K562 (cell line): ENCODE measurements at regions not wholly inside any gene's neighbourhood (a gene's known extent, or its start where the extent isn't known, plus 50 kb on each side); places are given as distances from the start of the nearest gene placed in this dataset.

ENCODE experiments used
- ATAC-seq: fragments of 200-7000 bp; cut with Tn5 transposase; 3 replicates; pipeline ENCODE4 v1.9.1; 2020; ENCODE audit warnings: moderate library complexity
- BruUV-seq: library from RNA; stranded (reverse); fragments of 400-500 nt; replicated peaks from 2 replicates; lab custom pipeline; 2021; lab: Mats Ljungman, UMichigan
- CTCF ChIA-PET: fragments of 300-600 bp; formaldehyde crosslinking; extraction: SDS; loops from one replicate; lab custom pipeline; 2021; ENCODE audit warnings: low intra/inter-chr PET ratio; lab: Yijun Ruan, JAX
- POLR2A ChIA-PET: fragments of 300-600, 350-650 bp; sonication (Branson Sonifier 250); formaldehyde crosslinking; extraction: SDS; loops from one replicate; lab custom pipeline; 2021; ENCODE audit warnings: antibody characterized with exemption, inconsistent platforms; lab: Yijun Ruan, JAX
- DNase-seq, 4 experiments: peaks; one replicate each; pipeline versions ENCODE4 v3.0.0 to v3.0.0-alpha.2; 2011 to 2018; ENCODE audit warnings: low spot score in 3 of 4, mixed read lengths in 3 of 4; ENCODE audit errors: extremely low read depth in 1 of 4
- FAIRE-seq: peaks from 2 replicates; lab custom pipeline; 2011; peaks lifted over from hg19 to GRCh38; lab: Jason Lieb, UNC
- H2AFZ ChIP-seq: 2 replicates; pipeline ENCODE4 v1.6.0; 2011; ENCODE audit warnings: low read depth, low read length, control low read depth, inconsistent platforms
- H3K27ac ChIP-seq: fragments of 200-600 bp; 3 replicates; pipeline ENCODE4 v1.8.0; 2011; ENCODE audit warnings: low read depth, mild to moderate bottlenecking, control low read depth, inconsistent platforms, low read length, moderate library complexity, mixed read lengths; ENCODE audit errors: extremely low read depth
- H3K27me3 ChIP-seq, 2 experiments: fragments of 300-600 bp in 1 of 2; 2 replicates in 1 of 2; 3 replicates in 1 of 2; pipeline versions ENCODE4 v1.6.0 to v1.8.0; 2011; ENCODE audit warnings: inconsistent platforms in 2 of 2, low read length in 2 of 2, mild to moderate bottlenecking in 1 of 2, mixed read lengths in 1 of 2, moderate library complexity in 1 of 2; ENCODE audit not compliant: control insufficient read depth in 2 of 2, insufficient read depth in 2 of 2
- H3K36me3 ChIP-seq: fragments of 300-600 bp; 3 replicates; pipeline ENCODE4 v1.8.0; 2011; ENCODE audit warnings: mild to moderate bottlenecking, low read length, inconsistent platforms; ENCODE audit not compliant: control insufficient read depth, insufficient read depth
- H3K4me1 ChIP-seq, 2 experiments: fragments of 200-600 bp in 1 of 2; replicated peaks in 1 of 2; 2 replicates in 1 of 2; 3 replicates in 1 of 2; pipeline versions ENCODE4 v1.5.1 to v1.8.0; 2011; ENCODE audit warnings: inconsistent platforms in 2 of 2, low read length in 2 of 2, mild to moderate bottlenecking in 1 of 2, mixed read lengths in 1 of 2, moderate library complexity in 1 of 2; ENCODE audit not compliant: control insufficient read depth in 2 of 2, insufficient read depth in 2 of 2
- H3K4me2 ChIP-seq: 2 replicates; pipeline ENCODE4 v1.6.1; 2011; ENCODE audit warnings: low read length, control low read depth, inconsistent platforms, mixed read lengths; ENCODE audit not compliant: insufficient read depth
- H3K4me3 ChIP-seq: fragments of 200-600 bp; sonication (generic), shearing (Covaris generic); 2 replicates; pipeline ENCODE4 v1.5.1; 2016; ENCODE audit warnings: control low read depth, inconsistent platforms
- H3K79me2 ChIP-seq: fragments of 200-600 bp; 3 replicates; pipeline ENCODE4 v1.8.0; 2011; ENCODE audit warnings: low read length, inconsistent platforms; ENCODE audit not compliant: control insufficient read depth, insufficient read depth
- H3K9ac ChIP-seq, 2 experiments: 2 replicates each; pipeline versions ENCODE4 v1.6.0 to v1.6.1; 2011; ENCODE audit warnings: low read depth in 2 of 2, low read length in 2 of 2, control low read depth in 1 of 2, inconsistent platforms in 1 of 2, mild to moderate bottlenecking in 1 of 2, mixed read lengths in 1 of 2; ENCODE audit not compliant: insufficient read depth in 1 of 2
- H3K9me1 ChIP-seq: one replicate; pipeline ENCODE4 v1.6.0; 2011; ENCODE audit warnings: inconsistent platforms, mild to moderate bottlenecking, low read length, moderate library complexity; ENCODE audit not compliant: control insufficient read depth, insufficient read depth
- H3K9me3 ChIP-seq: replicated peaks from 2 replicates; pipeline ENCODE4 v1.5.1; 2011; ENCODE audit warnings: low read depth, low read length, inconsistent platforms; ENCODE audit not compliant: control insufficient read depth, insufficient read depth
- H4K20me1 ChIP-seq: replicated peaks from 2 replicates; pipeline ENCODE4 v1.6.1; 2011; ENCODE audit warnings: low read length, inconsistent platforms, mixed read lengths; ENCODE audit not compliant: control insufficient read depth, insufficient read depth
- CBFA2T3 ChIP-seq: fragments of 450-650 bp; IDR thresholded peaks from 2 replicates; pipeline ENCODE4 v1.6.1; 2017
- CTCFL ChIP-seq: IDR thresholded peaks from 2 replicates; pipeline ENCODE4 v1.6.1; 2011; ENCODE audit warnings: borderline replicate concordance, low read depth, mild to moderate bottlenecking, moderate library complexity, low read length; ENCODE audit not compliant: insufficient read depth, poor library complexity, severe bottlenecking
- HDAC8 ChIP-seq: fragments of 450-650 bp; IDR thresholded peaks from 2 replicates; pipeline ENCODE4 v1.6.1; 2016; ENCODE audit warnings: mild to moderate bottlenecking, missing genetic modification characterization, moderate library complexity, missing compliant biosample characterization
- ILK ChIP-seq: fragments of 450-650 bp; IDR thresholded peaks from 2 replicates; pipeline ENCODE4 v1.6.1; 2016; ENCODE audit warnings: missing genetic modification characterization, low read depth, mild to moderate bottlenecking, missing compliant biosample characterization, moderate library complexity, borderline replicate concordance
- NRF1 ChIP-seq, 2 experiments: fragments of 450-650 bp; IDR thresholded peaks in 1 of 2; conservative IDR thresholded peaks in 1 of 2; 2 replicates each; pipeline ENCODE4 v1.6.1; 2014; ENCODE audit warnings: mild to moderate bottlenecking in 2 of 2
- PATZ1 ChIP-seq: fragments of 250-450 bp; sonication (Bioruptor Pico); IDR thresholded peaks from 2 replicates; pipeline ENCODE4 v1.5.0; 2020; ENCODE audit warnings: mild to moderate bottlenecking, borderline replicate concordance
- PML ChIP-seq: IDR thresholded peaks from 2 replicates; pipeline ENCODE4 v1.6.1; 2012; ENCODE audit warnings: low read length, inconsistent platforms
- SAFB2 ChIP-seq: fragments of 200-400 bp; formaldehyde crosslinking; IDR thresholded peaks from 2 replicates; pipeline ENCODE4 v1.6.1; 2018; ENCODE audit warnings: borderline replicate concordance, low read length, low read depth, moderate library complexity; ENCODE audit not compliant: severe bottlenecking
- TAF9B ChIP-seq: fragments of 450-650 bp; IDR thresholded peaks from 2 replicates; pipeline ENCODE4 v1.6.1; 2018; ENCODE audit warnings: mild to moderate bottlenecking; ENCODE audit not compliant: partially characterized antibody
- TEAD4 ChIP-seq, 2 experiments: sonication (generic) in 1 of 2; formaldehyde crosslinking in 1 of 2; IDR thresholded peaks; 2 replicates each; pipeline versions ENCODE4 v1.6.1 to v1.8.0; 2012 to 2022; ENCODE audit warnings: borderline replicate concordance in 1 of 2, inconsistent platforms in 1 of 2, low read length in 1 of 2, mild to moderate bottlenecking in 1 of 2, missing genetic modification reagents in 1 of 2
- ZNF140 ChIP-seq: fragments of 250-450 bp; sonication (Bioruptor Pico); IDR thresholded peaks from 2 replicates; pipeline ENCODE4 v1.8.0; 2021; ENCODE audit warnings: moderate library complexity, mild to moderate bottlenecking, inconsistent platforms
- WGBS: fragments of 100-300 bp; shearing (Covaris generic); methylation state at CpG from one replicate; pipeline ENCODE4 v1.1.6; 2016; ENCODE audit warnings: low coverage, mixed read lengths; ENCODE audit not compliant: insufficient coverage; ENCODE audit errors: missing lambda C conversion rate; 5-methylcytosine and 5-hydroxymethylcytosine counted together
- in situ Hi-C: fragments of 300-500 bp; cut with MboI; formaldehyde crosslinking; loops from 4 replicates; pipeline ENCODE4 v1.15.0; 2018; ENCODE audit warnings: inconsistent platforms, mixed read lengths
- intact Hi-C: fragments of 100-400 bp; cut with micrococcal nuclease; formaldehyde crosslinking; loops from 2 replicates; pipeline ENCODE4 v1.14.2; 2022
- TF ChIP-seq, protein P1 (sequence below): fragments of 250-450 bp; sonication (Bioruptor Pico); IDR thresholded peaks from 2 replicates; pipeline ENCODE4 v1.8.0; 2022; ENCODE audit warnings: moderate library complexity, mild to moderate bottlenecking, inconsistent platforms
- TF ChIP-seq, protein P2 (sequence below), 2 experiments: IDR thresholded peaks in 1 of 2; conservative IDR thresholded peaks in 1 of 2; 2 replicates each; pipeline ENCODE4 v1.6.1; 2016; ENCODE audit warnings: low read depth in 2 of 2, mild to moderate bottlenecking in 1 of 2, missing compliant biosample characterization in 1 of 2, missing genetic modification characterization in 1 of 2, moderate library complexity in 1 of 2

DNA sequence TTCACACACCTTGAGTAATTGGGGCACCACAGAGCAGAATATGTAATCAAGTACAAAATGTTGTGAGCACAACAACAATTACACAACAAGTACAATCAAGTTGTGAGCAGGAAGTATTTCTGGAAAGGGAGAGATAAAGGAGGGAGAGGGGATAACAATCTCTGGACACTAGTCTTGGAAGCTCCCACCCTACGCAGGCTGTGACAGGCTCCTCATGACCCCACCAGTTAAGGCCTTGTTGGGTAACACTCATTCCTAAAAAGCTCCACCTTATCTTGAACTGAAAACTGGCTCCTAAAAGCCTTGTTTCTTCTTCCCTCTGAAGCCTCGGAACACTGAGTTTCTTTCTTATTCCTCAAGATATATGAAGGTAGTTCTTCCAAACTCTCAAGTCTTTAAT is 806.0 kb downstream of the UQCRFS1 start:
- no peaks in the 10 kb centered on the region for H4K20me1 ChIP-seq
- FAIRE-seq (no peak), DNase-seq (peak in 1 of 4 experiments; percentile 14), ATAC-seq (no peak)
- intact Hi-C loops (no loop called here), in situ Hi-C loops (no loop called here)
- WGBS: 0% methylated on average over 2 of the region's 2 CpGs
- no peak overlapping the region for H3K27ac ChIP-seq
- no peak overlapping the region for H2AFZ ChIP-seq
- ChIA-PET POLR2A (no interaction called here), CTCF (no interaction called here)
- no peak overlapping the region for H3K4me2 ChIP-seq
- H3K4me1 ChIP-seq: peaks cover 7 to 14% of the 10 kb centered on the region in 2 experiments; a peak in 3 of 5 replicates
- H3K9ac ChIP-seq: no peak overlapping the region
- BruUV-seq: no TSS peak
- no peak overlapping the region for H3K4me3 ChIP-seq
- no peaks in the 10 kb centered on the region for H3K79me2 ChIP-seq
- H3K36me3 ChIP-seq: no peaks in the 10 kb centered on the region
- no peaks in the 10 kb centered on the region for H3K9me1 ChIP-seq
- H3K27me3 ChIP-seq: no peaks in the 10 kb centered on the region
- no peaks in the 10 kb centered on the region for H3K9me3 ChIP-seq
- no peak for TF ChIP-seq CTCFL
- TF ChIP-seq CBFA2T3: peak; percentile 46; the same call in 1 of the 2 replicates
- no peak for TF ChIP-seq TAF9B
- no peak for TF ChIP-seq ILK (tag)
- no peak for TF ChIP-seq SAFB2
- no peak for TF ChIP-seq HDAC8 (tag)
- peak; percentile 23 to 29; a peak in 2 of 4 replicates for TF ChIP-seq NRF1 (conservative IDR thresholded peaks at IDR 0.05 in 1 of 2, IDR thresholded peaks at IDR 0.05 in 1 of 2)
- no peak for TF ChIP-seq PML
- TF ChIP-seq, protein P1, sequence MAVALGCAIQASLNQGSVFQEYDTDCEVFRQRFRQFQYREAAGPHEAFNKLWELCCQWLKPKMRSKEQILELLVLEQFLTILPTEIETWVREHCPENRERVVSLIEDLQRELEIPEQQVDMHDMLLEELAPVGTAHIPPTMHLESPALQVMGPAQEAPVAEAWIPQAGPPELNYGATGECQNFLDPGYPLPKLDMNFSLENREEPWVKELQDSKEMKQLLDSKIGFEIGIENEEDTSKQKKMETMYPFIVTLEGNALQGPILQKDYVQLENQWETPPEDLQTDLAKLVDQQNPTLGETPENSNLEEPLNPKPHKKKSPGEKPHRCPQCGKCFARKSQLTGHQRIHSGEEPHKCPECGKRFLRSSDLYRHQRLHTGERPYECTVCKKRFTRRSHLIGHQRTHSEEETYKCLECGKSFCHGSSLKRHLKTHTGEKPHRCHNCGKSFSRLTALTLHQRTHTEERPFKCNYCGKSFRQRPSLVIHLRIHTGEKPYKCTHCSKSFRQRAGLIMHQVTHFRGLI (CRISPR knock-in tag): no peak
- TF ChIP-seq ZNF140: no peak
- no peak for TF ChIP-seq PATZ1 (CRISPR knock-in tag)
- TF ChIP-seq, protein P2, sequence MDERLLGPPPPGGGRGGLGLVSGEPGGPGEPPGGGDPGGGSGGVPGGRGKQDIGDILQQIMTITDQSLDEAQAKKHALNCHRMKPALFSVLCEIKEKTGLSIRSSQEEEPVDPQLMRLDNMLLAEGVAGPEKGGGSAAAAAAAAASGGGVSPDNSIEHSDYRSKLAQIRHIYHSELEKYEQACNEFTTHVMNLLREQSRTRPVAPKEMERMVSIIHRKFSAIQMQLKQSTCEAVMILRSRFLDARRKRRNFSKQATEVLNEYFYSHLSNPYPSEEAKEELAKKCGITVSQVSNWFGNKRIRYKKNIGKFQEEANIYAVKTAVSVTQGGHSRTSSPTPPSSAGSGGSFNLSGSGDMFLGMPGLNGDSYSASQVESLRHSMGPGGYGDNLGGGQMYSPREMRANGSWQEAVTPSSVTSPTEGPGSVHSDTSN (CRISPR knock-in tag; IDR thresholded peaks at IDR 0.05; ENCODE audit: low read depth): no peak
- TF ChIP-seq, protein P2 (tag; conservative IDR thresholded peaks at IDR 0.05; ENCODE audit: low read depth): no peak
- TF ChIP-seq TEAD4 (IDR thresholded peaks at IDR 0.05; ENCODE audit: low read length): 0 out of 2 replicates have a peak, but pooled peaks have one; percentile 10
- no peak for TF ChIP-seq TEAD4 (CRISPR knock-in tag; IDR thresholded peaks at IDR 0.05; ENCODE audit: borderline replicate concordance)
